Lower lobe of right lung (tissue), 2 donors: ENCODE measurements at regions not wholly inside any gene's neighbourhood (a gene's known extent, or its start where the extent isn't known, plus 50 kb on each side); places are given as distances from the start of the nearest gene placed in this dataset.

Experiments used
- ATAC-seq, 2 donors: fragments of 200-7000 bp; cut with Tn5 transposase; one replicate each; pipeline ENCODE4 v1.9.1; 2020 to 2022; ENCODE audit warnings: mild to moderate bottlenecking in 2 of 2, moderate library complexity in 2 of 2
- DNase-seq: peaks from one replicate; pipeline ENCODE4 v3.0.0-alpha.2; 2020
- H3K27ac ChIP-seq: fragments of 200-600 bp; one replicate; pipeline ENCODE4 v1.8.0; 2022
- H3K27me3 ChIP-seq: fragments of 200-600 bp; one replicate; pipeline ENCODE4 v1.8.0; 2022; ENCODE audit warnings: low read depth
- H3K36me3 ChIP-seq: fragments of 200-600 bp; one replicate; pipeline ENCODE4 v1.8.0; 2022; ENCODE audit warnings: mild to moderate bottlenecking
- H3K4me1 ChIP-seq: fragments of 200-600 bp; one replicate; pipeline ENCODE4 v1.8.0; 2022
- H3K4me3 ChIP-seq: fragments of 200-600 bp; one replicate; pipeline ENCODE4 v1.8.0; 2022; ENCODE audit warnings: mild to moderate bottlenecking
- H3K9me3 ChIP-seq: fragments of 200-600 bp; one replicate; pipeline ENCODE4 v1.8.0; 2022
- intact Hi-C: fragments of 100-400 bp; cut with DNase I; formaldehyde crosslinking; loops from one replicate; pipeline ENCODE4 v1.11.0; 2022
- TF ChIP-seq, protein P1 (sequence below): fragments of 200-600 bp; IDR thresholded peaks from one replicate; pipeline ENCODE4 v1.8.0; 2022; ENCODE audit warnings: antibody characterized with exemption, mild to moderate bottlenecking
- donor health status: DM: no; HTN: yes; CAD: no; lungs with severe emphysema.

DNA sequence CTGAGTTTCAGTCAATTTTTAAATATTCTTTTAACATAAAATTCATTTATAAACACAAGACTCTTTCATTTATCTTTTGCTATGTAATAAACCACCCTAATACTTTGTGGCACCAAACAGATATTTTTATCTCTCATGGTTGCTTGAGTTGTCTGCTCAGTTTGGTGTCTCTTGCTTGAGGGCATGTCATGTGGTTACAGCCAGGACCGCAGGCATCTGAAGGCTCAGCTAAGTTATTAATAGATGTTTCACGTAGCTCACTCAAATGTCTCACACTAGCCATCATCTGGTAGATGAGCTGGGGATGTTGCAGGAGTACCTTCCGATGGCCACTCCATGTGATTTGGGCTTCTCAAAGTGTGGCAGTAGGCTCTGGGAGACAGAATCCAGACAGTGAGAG lies 597.8 kb downstream of the ETNK1 start:
- H3K27me3 ChIP-seq = no peaks in the 10 kb centered on the region
- ATAC-seq = no peak
- DNase-seq = no peak
- no peak overlapping the region for H3K27ac ChIP-seq
- no peak overlapping the region for H3K4me3 ChIP-seq
- H3K9me3 ChIP-seq = no peaks in the 10 kb centered on the region
- intact Hi-C loops = no loop called here
- no peaks in the 10 kb centered on the region for H3K4me1 ChIP-seq
- H3K36me3 ChIP-seq = no peaks in the 10 kb centered on the region
- TF ChIP-seq, protein P1, sequence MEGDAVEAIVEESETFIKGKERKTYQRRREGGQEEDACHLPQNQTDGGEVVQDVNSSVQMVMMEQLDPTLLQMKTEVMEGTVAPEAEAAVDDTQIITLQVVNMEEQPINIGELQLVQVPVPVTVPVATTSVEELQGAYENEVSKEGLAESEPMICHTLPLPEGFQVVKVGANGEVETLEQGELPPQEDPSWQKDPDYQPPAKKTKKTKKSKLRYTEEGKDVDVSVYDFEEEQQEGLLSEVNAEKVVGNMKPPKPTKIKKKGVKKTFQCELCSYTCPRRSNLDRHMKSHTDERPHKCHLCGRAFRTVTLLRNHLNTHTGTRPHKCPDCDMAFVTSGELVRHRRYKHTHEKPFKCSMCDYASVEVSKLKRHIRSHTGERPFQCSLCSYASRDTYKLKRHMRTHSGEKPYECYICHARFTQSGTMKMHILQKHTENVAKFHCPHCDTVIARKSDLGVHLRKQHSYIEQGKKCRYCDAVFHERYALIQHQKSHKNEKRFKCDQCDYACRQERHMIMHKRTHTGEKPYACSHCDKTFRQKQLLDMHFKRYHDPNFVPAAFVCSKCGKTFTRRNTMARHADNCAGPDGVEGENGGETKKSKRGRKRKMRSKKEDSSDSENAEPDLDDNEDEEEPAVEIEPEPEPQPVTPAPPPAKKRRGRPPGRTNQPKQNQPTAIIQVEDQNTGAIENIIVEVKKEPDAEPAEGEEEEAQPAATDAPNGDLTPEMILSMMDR = no peak

DNA sequence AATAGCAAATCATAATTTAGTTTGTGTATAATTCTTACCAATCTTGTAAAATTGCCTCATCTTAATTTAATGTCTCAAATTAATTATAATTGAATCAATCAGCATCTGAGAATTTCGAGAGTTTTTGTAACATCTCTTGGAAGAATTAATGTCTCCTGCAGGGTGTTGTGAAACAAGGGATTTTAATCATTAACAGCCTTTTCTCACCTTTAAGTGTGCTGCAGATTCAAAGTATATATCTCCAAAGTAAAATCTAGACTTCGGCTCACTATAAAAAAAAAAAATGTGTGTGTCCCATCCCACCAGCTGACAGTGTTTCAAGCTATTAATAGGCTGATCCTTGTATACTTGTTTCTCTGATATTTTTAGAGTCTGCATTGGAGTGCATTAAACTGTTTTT lies 603.1 kb downstream of the ETNK1 start:
- TF ChIP-seq, protein P1 = no peak
- Histone ChIP-seq H3K27ac (no peak overlapping the region), H3K9me3 (no peaks in the 10 kb centered on the region), H3K4me3 (no peak overlapping the region), H3K36me3 (no peaks in the 10 kb centered on the region), H3K4me1 (no peaks in the 10 kb centered on the region), H3K27me3 (no peaks in the 10 kb centered on the region)
- no peak for ATAC-seq
- intact Hi-C loops = no loop called here
- DNase-seq = no peak

DNA sequence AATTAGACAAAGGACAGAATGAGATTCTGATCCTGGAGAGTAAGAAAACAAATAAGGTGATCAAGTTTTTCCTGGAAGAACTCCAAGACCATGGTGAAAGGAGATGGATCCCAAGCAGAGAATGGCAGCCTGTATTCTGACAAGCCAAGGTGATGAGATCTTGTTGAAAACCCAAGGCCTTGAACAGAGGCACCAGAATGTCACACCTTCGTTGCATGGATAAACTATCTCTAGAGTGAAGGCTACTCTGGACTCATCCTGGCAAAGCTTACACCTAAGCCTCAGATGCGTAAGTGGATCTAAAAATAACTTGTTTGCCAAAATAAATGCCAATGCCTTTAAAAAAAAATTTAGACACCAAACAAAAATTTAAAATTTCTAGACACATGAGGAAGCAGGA lies 605.9 kb downstream of the ETNK1 start:
- Histone ChIP-seq H3K27me3 (no peaks in the 10 kb centered on the region), H3K27ac (no peak overlapping the region), H3K36me3 (no peaks in the 10 kb centered on the region), H3K9me3 (no peaks in the 10 kb centered on the region), H3K4me1 (no peaks in the 10 kb centered on the region), H3K4me3 (no peak overlapping the region)
- TF ChIP-seq, protein P1 = no peak
- DNase-seq = no peak
- intact Hi-C loops = no loop called here
- ATAC-seq = no peak

DNA sequence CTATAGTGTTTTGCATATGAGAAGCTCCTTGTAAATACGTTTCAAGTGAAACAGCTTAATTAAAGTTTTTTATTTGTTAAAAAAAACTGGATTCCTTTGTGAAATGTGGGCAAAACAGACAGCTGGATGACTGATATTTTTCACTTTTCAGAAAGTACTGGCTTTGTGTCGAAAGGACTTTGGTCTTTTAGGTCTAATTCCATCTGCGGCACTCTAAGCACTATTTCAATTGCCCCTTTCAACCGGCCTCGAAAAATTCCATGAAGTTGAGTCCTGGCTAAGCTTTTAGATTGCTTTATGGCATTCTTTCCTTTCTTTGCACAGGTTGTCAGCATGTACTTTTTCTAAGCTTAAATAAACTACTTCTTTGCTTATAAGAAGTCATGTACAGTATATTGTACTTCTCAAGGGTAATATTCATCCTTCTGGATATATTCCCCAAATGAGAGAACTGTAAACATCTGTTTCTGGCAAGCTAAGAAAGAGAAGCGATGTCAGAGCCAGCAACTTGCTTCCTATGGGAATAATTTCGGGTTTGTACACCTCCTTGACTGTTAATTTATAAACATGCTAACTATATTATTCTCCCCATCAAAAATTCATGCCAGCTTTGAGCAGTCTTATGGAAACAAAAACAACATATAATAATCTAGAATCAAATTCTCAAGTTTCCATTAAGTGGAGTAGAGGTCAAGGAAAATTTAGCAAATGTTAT lies 611.3 kb downstream of the ETNK1 start:
- no peaks in the 10 kb centered on the region for H3K9me3 ChIP-seq
- TF ChIP-seq, protein P1 = no peak
- no peaks in the 10 kb centered on the region for H3K36me3 ChIP-seq
- no peak overlapping the region for H3K4me3 ChIP-seq
- ATAC-seq (no peak), DNase-seq (no peak)
- H3K27me3 ChIP-seq = no peaks in the 10 kb centered on the region
- intact Hi-C loops = no loop called here
- no peak overlapping the region for H3K27ac ChIP-seq
- H3K4me1 ChIP-seq = no peaks in the 10 kb centered on the region

DNA sequence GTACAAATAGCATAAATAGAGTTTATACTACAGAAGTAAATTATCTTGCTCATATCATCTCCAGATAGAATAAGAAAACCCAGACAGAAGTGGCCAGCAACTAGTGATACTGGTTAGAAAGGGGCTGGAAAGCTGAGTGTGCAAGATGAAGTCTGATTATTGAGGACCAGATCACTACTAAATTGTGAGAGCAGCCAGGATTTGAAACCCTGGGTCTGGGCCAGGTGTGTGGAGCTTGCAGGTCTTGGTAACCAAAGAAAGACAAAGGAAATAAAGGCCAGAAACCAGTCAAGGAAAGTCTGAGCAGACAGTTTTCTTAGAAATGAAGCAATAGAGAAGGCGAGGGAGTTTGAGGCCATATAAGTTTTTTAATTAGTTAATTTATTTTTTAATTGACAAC lies 611.8 kb downstream of the ETNK1 start:
- TF ChIP-seq, protein P1 = no peak
- no peaks in the 10 kb centered on the region for H3K27me3 ChIP-seq
- ATAC-seq = no peak
- no peaks in the 10 kb centered on the region for H3K36me3 ChIP-seq
- H3K4me3 ChIP-seq = no peak overlapping the region
- H3K27ac ChIP-seq = no peak overlapping the region
- DNase-seq = no peak
- H3K4me1 ChIP-seq = no peaks in the 10 kb centered on the region
- H3K9me3 ChIP-seq = no peaks in the 10 kb centered on the region
- intact Hi-C loops = no loop called here
